ENCODE measurements at regions not wholly inside any gene's neighbourhood (a gene's known extent, or its start where the extent isn't known, plus 50 kb on each side); places are given as distances from the start of the nearest gene placed in this dataset.
"Not testable (repeated sequence)": the region's sequence is repeated elsewhere in the genome, so short reads cannot be mapped to it uniquely, and the experiment has no call there.

DNA sequence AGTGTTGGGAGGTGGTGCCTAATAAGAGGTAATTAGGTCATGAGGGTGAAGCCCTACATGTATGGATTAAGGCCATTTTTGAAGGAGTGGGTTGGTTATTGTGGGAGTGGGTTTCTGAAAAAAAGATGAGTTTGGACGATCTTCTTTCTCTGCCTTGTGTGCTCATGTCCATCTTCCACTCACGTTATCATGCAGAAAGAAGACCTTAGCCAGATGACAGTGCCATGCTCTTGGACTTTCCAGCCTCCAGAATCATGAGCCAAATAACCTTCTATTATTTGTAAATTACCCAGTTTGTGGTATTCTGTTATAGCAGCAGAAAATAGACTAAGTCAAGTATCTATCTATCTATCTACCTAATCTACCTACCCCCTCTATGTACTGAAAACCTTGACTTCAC, 71.9 kb downstream of the SDR9C7 start:
- H3K27me3 ChIP-seq: no peaks in the 10 kb centered on the region
- H3K27ac ChIP-seq: no peak overlapping the region
- H3K4me1 ChIP-seq: no peaks in the 10 kb centered on the region
- DNase-seq: no peak
- no peak overlapping the region for H3K4me3 ChIP-seq
- 72 to 83% methylated on average over 2 of the region's 2 CpGs for WGBS, 2 donors
- peaks cover 0 to 44% (median 34%) of the 10 kb centered on the region in 3 donors for H3K9me3 ChIP-seq
- intact Hi-C loops (cut with DNase I): no loop called here
- TF ChIP-seq, protein P1, sequence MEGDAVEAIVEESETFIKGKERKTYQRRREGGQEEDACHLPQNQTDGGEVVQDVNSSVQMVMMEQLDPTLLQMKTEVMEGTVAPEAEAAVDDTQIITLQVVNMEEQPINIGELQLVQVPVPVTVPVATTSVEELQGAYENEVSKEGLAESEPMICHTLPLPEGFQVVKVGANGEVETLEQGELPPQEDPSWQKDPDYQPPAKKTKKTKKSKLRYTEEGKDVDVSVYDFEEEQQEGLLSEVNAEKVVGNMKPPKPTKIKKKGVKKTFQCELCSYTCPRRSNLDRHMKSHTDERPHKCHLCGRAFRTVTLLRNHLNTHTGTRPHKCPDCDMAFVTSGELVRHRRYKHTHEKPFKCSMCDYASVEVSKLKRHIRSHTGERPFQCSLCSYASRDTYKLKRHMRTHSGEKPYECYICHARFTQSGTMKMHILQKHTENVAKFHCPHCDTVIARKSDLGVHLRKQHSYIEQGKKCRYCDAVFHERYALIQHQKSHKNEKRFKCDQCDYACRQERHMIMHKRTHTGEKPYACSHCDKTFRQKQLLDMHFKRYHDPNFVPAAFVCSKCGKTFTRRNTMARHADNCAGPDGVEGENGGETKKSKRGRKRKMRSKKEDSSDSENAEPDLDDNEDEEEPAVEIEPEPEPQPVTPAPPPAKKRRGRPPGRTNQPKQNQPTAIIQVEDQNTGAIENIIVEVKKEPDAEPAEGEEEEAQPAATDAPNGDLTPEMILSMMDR (IDR thresholded peaks at IDR 0.05): no peak
- no peak for TF ChIP-seq POLR2A (IDR thresholded peaks at IDR 0.05)
- H3K36me3 ChIP-seq: no peaks in the 10 kb centered on the region

DNA sequence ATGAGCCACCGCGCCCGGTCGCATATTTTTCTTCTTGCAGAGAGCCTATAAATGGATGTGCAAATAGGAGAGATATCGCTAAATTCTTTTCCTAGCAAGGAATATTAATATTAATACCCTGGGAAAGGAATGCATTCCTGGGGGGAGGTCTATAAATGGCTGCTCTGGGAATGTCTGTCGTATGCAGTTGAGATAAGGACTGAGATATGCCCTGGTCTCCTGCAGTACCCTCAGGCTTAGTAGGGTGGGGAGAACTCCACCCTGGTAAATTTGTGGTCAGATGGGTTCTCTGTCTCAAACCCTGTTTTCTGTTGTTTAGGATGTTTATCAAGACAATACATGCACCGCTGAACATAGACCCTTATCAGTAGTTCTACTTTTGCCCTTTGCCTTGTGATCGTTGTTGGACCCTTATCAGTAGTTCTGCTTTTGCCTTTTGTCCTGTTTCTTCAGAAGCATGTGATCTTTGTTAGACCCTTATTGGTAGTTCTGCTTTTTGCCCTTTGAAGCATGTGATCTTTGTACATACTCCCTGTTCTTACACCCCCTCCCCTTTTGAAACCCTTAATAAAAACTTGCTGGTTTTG, 80.7 kb downstream of the SDR9C7 start:
- H3K27ac ChIP-seq; H3K36me3 ChIP-seq; H3K27me3 ChIP-seq; H3K4me3 ChIP-seq; intact Hi-C loops (cut with DNase I); DNase-seq; H3K4me1 ChIP-seq: not testable (repeated sequence)
- 77 to 86% methylated on average over 6 to 8 of the region's 8 CpGs for WGBS, 2 donors
- peaks cover 0 to 11% (median 0%) of the 10 kb centered on the region in 3 donors for H3K9me3 ChIP-seq

DNA sequence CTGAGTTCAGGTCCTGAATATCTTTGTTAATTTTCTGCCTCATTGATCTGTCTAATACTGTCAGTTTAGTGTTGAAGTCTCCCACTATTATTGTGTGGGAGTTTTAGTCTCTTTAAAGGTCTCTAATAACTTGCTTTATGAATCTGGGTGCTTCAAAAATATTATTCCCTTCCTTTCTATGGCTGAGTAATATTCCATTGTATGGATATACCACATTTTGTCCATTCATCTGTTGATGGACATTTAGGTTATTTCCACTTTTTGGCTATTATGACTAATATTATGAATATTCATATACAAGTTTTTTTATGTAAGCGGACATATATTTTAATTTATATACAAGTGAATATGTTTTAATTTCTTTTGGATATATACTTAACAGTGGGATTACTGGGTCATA, 82.7 kb downstream of the SDR9C7 start:
- DNase-seq: no peak
- 93 to 100% methylated on average over 1 of the region's 1 CpG for WGBS, 2 donors

DNA sequence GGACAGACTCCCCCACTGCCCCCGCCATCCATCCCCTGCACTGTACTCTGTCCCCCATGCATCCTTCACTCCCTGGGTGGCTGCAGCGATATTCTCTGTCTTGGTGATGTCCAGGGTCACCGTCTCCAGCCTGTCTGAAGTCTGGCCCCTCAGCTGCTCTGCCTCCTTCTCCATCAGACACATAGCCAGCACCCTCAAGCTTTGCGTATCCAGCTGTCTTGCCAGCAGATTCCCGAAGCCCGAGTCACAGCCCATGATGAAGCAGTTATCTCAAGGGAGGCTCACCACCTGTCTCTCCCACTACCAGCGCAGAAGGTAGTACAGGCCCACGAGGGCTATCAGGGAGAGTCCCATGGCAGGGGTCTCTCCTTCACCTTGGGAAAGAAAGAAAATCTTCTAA, 77.8 kb downstream of the HSD17B6 start:
- WGBS, 2 donors: 72 to 85% methylated on average over 6 to 7 of the region's 8 CpGs
- no peak overlapping the region for H3K27ac ChIP-seq
- H3K27me3 ChIP-seq: no peaks in the 10 kb centered on the region
- no peak for TF ChIP-seq POLR2A (IDR thresholded peaks at IDR 0.05)
- TF ChIP-seq, protein P1 (IDR thresholded peaks at IDR 0.05): no peak
- no peak overlapping the region for H3K4me3 ChIP-seq
- H3K9me3 ChIP-seq: no peaks in the 10 kb centered on the region
- H3K4me1 ChIP-seq: peaks cover 11 to 38% (median 21%) of the 10 kb centered on the region in 3 donors
- no peaks in the 10 kb centered on the region for H3K36me3 ChIP-seq
- intact Hi-C loops (cut with DNase I): no loop called here
- DNase-seq: no peak

More for the DNA sequence above, 82.7 kb downstream of the SDR9C7 start:
- no peaks in the 10 kb centered on the region for H3K36me3 ChIP-seq
- peaks cover 0 to 11% (median 0%) of the 10 kb centered on the region in 3 donors for H3K9me3 ChIP-seq
- H3K27me3 ChIP-seq: peaks cover 0 to under 1% (median 0%) of the 10 kb centered on the region in 4 donors
- TF ChIP-seq, protein P1 (IDR thresholded peaks at IDR 0.05): no peak
- no peak for TF ChIP-seq POLR2A (IDR thresholded peaks at IDR 0.05)
- no peaks in the 10 kb centered on the region for H3K4me1 ChIP-seq
- intact Hi-C loops (cut with DNase I): no loop called here
- H3K27ac ChIP-seq: no peak overlapping the region
- H3K4me3 ChIP-seq: no peak overlapping the region

DNA sequence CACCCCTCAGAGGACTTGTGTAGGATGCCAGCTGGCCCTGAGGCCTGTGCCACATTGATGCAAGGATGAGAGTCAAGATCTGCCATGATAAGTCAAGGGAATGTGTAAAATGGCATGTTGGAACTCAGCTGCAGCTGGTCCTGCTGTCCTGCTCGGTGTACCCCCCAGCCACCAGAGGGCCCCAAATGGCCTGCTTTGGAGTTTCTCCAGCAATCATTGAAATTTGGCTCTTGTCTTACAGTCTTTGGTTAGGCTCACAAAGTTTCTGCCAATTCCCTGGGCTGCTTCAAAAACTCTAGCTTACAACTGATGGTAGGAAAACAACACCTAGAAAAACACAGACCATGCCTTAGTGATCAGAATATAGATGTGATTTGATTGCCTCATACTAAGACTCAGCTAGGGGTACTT, 76.8 kb downstream of the HSD17B6 start:
- no peak overlapping the region for H3K27ac ChIP-seq
- TF ChIP-seq, protein P1 (IDR thresholded peaks at IDR 0.05): peak in 5 of 6 experiments; percentile 34 to 64 (median 44)
- no peak for TF ChIP-seq POLR2A (IDR thresholded peaks at IDR 0.05)

DNA sequence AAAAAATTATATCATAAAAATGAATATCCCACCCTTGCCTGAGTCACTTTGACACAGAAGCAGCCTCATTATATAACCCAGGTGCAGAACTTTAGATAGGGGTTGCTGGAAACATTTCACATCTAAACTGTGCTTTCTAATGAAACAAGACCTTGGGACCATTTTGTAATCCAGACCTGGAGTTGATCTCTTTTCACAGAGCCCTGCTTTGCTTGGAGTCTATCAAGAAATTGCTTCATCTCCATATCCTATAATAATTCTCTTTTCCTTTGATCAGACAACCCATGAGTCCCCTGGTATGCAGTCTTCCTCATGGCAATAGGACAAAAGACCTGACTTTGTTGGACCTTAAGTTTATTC, 76.3 kb downstream of the HSD17B6 start:
- no peak overlapping the region for H3K4me3 ChIP-seq
- intact Hi-C loops (cut with DNase I): no loop called here
- peaks cover 11 to 38% (median 21%) of the 10 kb centered on the region in 3 donors for H3K4me1 ChIP-seq
- no peak for TF ChIP-seq POLR2A (IDR thresholded peaks at IDR 0.05)
- TF ChIP-seq, protein P1 (IDR thresholded peaks at IDR 0.05): no peak
- H3K9me3 ChIP-seq: no peaks in the 10 kb centered on the region
- no peaks in the 10 kb centered on the region for H3K36me3 ChIP-seq
- no peaks in the 10 kb centered on the region for H3K27me3 ChIP-seq
- no peak overlapping the region for H3K27ac ChIP-seq
- no peak for DNase-seq

More for the DNA sequence above, 76.8 kb downstream of the HSD17B6 start:
- WGBS, 2 donors: no CpG with 5 or more reads among the region's 1 CpG
- no peaks in the 10 kb centered on the region for H3K27me3 ChIP-seq
- peaks cover 11 to 38% (median 21%) of the 10 kb centered on the region in 3 donors for H3K4me1 ChIP-seq
- H3K9me3 ChIP-seq: no peaks in the 10 kb centered on the region
- DNase-seq: no peak
- H3K36me3 ChIP-seq: no peaks in the 10 kb centered on the region
- no peak overlapping the region for H3K4me3 ChIP-seq
- intact Hi-C loops (cut with DNase I): no loop called here
